ENCODE measurements at regions not wholly inside any gene's neighbourhood (a gene's known extent, or its start where the extent isn't known, plus 50 kb on each side); places are given as distances from the start of the nearest gene placed in this dataset.

GRCh38 chr4:124322234-124323065 lies 390.1 kb downstream of the ANKRD50 start:
- TF ChIP-seq RAD21 (conservative IDR thresholded peaks at IDR 0.05) (peak; percentile 79), TAF1 (IDR thresholded peaks at IDR 0.05; ENCODE audit: low read depth) (no peak), EZH2 (IDR thresholded peaks at IDR 0.05; ENCODE audit: borderline replicate concordance, insufficient read depth, low read length, poor library complexity, severe bottlenecking) (no peak), EP300 (conservative IDR thresholded peaks at IDR 0.05; ENCODE audit: poor library complexity, severe bottlenecking) (no peak), POLR2AphosphoS5 (IDR thresholded peaks at IDR 0.05) (no peak), SMC3 (conservative IDR thresholded peaks at IDR 0.05; ENCODE audit: poor library complexity) (peak; percentile 78), MXI1 (conservative IDR thresholded peaks at IDR 0.05; ENCODE audit: poor library complexity, severe bottlenecking) (no peak)
- TF ChIP-seq, protein P1, sequence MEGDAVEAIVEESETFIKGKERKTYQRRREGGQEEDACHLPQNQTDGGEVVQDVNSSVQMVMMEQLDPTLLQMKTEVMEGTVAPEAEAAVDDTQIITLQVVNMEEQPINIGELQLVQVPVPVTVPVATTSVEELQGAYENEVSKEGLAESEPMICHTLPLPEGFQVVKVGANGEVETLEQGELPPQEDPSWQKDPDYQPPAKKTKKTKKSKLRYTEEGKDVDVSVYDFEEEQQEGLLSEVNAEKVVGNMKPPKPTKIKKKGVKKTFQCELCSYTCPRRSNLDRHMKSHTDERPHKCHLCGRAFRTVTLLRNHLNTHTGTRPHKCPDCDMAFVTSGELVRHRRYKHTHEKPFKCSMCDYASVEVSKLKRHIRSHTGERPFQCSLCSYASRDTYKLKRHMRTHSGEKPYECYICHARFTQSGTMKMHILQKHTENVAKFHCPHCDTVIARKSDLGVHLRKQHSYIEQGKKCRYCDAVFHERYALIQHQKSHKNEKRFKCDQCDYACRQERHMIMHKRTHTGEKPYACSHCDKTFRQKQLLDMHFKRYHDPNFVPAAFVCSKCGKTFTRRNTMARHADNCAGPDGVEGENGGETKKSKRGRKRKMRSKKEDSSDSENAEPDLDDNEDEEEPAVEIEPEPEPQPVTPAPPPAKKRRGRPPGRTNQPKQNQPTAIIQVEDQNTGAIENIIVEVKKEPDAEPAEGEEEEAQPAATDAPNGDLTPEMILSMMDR (IDR thresholded peaks at IDR 0.05; ENCODE audit: poor library complexity, severe bottlenecking): peak; percentile 77
- TF ChIP-seq, protein P2, sequence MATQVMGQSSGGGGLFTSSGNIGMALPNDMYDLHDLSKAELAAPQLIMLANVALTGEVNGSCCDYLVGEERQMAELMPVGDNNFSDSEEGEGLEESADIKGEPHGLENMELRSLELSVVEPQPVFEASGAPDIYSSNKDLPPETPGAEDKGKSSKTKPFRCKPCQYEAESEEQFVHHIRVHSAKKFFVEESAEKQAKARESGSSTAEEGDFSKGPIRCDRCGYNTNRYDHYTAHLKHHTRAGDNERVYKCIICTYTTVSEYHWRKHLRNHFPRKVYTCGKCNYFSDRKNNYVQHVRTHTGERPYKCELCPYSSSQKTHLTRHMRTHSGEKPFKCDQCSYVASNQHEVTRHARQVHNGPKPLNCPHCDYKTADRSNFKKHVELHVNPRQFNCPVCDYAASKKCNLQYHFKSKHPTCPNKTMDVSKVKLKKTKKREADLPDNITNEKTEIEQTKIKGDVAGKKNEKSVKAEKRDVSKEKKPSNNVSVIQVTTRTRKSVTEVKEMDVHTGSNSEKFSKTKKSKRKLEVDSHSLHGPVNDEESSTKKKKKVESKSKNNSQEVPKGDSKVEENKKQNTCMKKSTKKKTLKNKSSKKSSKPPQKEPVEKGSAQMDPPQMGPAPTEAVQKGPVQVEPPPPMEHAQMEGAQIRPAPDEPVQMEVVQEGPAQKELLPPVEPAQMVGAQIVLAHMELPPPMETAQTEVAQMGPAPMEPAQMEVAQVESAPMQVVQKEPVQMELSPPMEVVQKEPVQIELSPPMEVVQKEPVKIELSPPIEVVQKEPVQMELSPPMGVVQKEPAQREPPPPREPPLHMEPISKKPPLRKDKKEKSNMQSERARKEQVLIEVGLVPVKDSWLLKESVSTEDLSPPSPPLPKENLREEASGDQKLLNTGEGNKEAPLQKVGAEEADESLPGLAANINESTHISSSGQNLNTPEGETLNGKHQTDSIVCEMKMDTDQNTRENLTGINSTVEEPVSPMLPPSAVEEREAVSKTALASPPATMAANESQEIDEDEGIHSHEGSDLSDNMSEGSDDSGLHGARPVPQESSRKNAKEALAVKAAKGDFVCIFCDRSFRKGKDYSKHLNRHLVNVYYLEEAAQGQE (IDR thresholded peaks at IDR 0.05; ENCODE audit: borderline replicate concordance): no peak

Data from neural cell (in vitro differentiated cells).